ENCODE measurements at regions not wholly inside any gene's neighbourhood (a gene's known extent, or its start where the extent isn't known, plus 50 kb on each side); places are given as distances from the start of the nearest gene placed in this dataset.

- DNase-seq (no peak), ATAC-seq (ENCODE audit: low read depth) (no peak)
- Mint-ChIP-seq H3K4me3 (no peak overlapping the region), H3K27me3 (peaks cover 15% of the 10 kb centered on the region), H3K27ac (no peak overlapping the region), H3K9me3 (ENCODE audit: insufficient read depth) (no peaks in the 10 kb centered on the region), H3K4me1 (no peaks in the 10 kb centered on the region)
- no peaks in the 10 kb centered on the region for H4K20me1 ChIP-seq (ENCODE audit: control insufficient read depth, insufficient read depth, low read length, poor library complexity, severe bottlenecking)
- H3K36me3 ChIP-seq (replicated peaks in 1 of 2; ENCODE audit: control extremely low read depth in 1 of 2, control insufficient read depth in 1 of 2, extremely low read depth in 1 of 2, insufficient read depth in 2 of 2, low read length in 1 of 2): no peaks in the 10 kb centered on the region
- no peak overlapping the region for H3K27ac ChIP-seq (ENCODE audit: low read length in 2 of 2)
- H3K4me3 ChIP-seq (ENCODE audit: control extremely low read depth in 1 of 5, extremely low read depth in 1 of 5, insufficient read depth in 1 of 5, low read depth in 2 of 5, low read length in 4 of 5): no peak overlapping the region
- H3K9ac ChIP-seq (ENCODE audit: low read length): no peak overlapping the region
- H3K27me3 ChIP-seq (replicated peaks in 1 of 4; ENCODE audit: control extremely low read depth in 1 of 4, control insufficient read depth in 3 of 4, insufficient read depth in 4 of 4, low read length in 3 of 4): peaks cover 0 to 6% (median 0%) of the 10 kb centered on the region in 4 experiments
- no peaks in the 10 kb centered on the region for H3K4me1 ChIP-seq (ENCODE audit: control insufficient read depth in 2 of 2, insufficient read depth in 2 of 2, low read length in 2 of 2)
- intact Hi-C loops (cut with micrococcal nuclease): no loop called here
- no peak overlapping the region for H3K4me2 ChIP-seq (replicated peaks; ENCODE audit: low read depth, low read length, poor library complexity, severe bottlenecking)
- WGBS (ENCODE audit: insufficient coverage): no CpG with 5 or more reads among the region's 2 CpGs
- H3K79me2 ChIP-seq (ENCODE audit: control insufficient read depth, insufficient read depth, low read length): no peaks in the 10 kb centered on the region
- TF ChIP-seq CTCF (IDR thresholded peaks at IDR 0.05): no peak
- ChIA-PET POLR2A (no interaction called here), CTCF (no interaction called here)
- no peaks in the 10 kb centered on the region for H3K9me3 ChIP-seq (ENCODE audit: control extremely low read depth in 1 of 3, control insufficient read depth in 2 of 3, insufficient read depth in 1 of 3, low read length in 2 of 3)
- H2AFZ ChIP-seq (ENCODE audit: insufficient read depth, low read depth, low read length, poor library complexity, severe bottlenecking): no peak overlapping the region
Measured at GRCh38 chr15:45785897-45786296, 151.1 kb downstream of the SQOR start.

GRCh38 chr15:45790325-45790943 lies 155.6 kb downstream of the SQOR start:
- no peak overlapping the region for H3K9ac ChIP-seq (ENCODE audit: low read length)
- DNase-seq (no peak), ATAC-seq (ENCODE audit: low read depth) (no peak)
- intact Hi-C loops (cut with micrococcal nuclease): no loop called here
- Mint-ChIP-seq H3K4me1 (no peaks in the 10 kb centered on the region), H3K27me3 (peaks cover 22% of the 10 kb centered on the region), H3K9me3 (ENCODE audit: insufficient read depth) (no peaks in the 10 kb centered on the region), H3K4me3 (no peak overlapping the region), H3K27ac (no peak overlapping the region)
- POLR2A ChIA-PET: no interaction called here
- no peaks in the 10 kb centered on the region for H4K20me1 ChIP-seq (ENCODE audit: control insufficient read depth, insufficient read depth, low read length, poor library complexity, severe bottlenecking)
- CTCF ChIA-PET: interaction anchor here (0.8 to 1.1 kb wide), 3 partner anchors 11 to 331 kb away, joined by 3 to 4 read pairs (median 3); no protein-coding TSS in a partner anchor
- H3K27me3 ChIP-seq (replicated peaks in 1 of 4; ENCODE audit: control extremely low read depth in 1 of 4, control insufficient read depth in 3 of 4, insufficient read depth in 4 of 4, low read length in 3 of 4): peaks cover 0 to 7% (median 0%) of the 10 kb centered on the region in 4 experiments
- no peaks in the 10 kb centered on the region for H3K9me3 ChIP-seq (ENCODE audit: control extremely low read depth in 1 of 3, control insufficient read depth in 2 of 3, insufficient read depth in 1 of 3, low read length in 2 of 3)
- TF ChIP-seq CTCF (IDR thresholded peaks at IDR 0.05) (no peak), EZH2 (IDR thresholded peaks at IDR 0.05; ENCODE audit: borderline replicate concordance, insufficient read depth, low read depth, low read length, poor library complexity, severe bottlenecking) (no peak)
- no peak overlapping the region for H2AFZ ChIP-seq (ENCODE audit: insufficient read depth, low read depth, low read length, poor library complexity, severe bottlenecking)
- 43% methylated on average over 2 of the region's 4 CpGs for WGBS (ENCODE audit: insufficient coverage)
- H3K4me3 ChIP-seq (ENCODE audit: control extremely low read depth in 1 of 5, extremely low read depth in 1 of 5, insufficient read depth in 1 of 5, low read depth in 2 of 5, low read length in 4 of 5): no peak overlapping the region
- no peak overlapping the region for H3K27ac ChIP-seq (ENCODE audit: low read length in 2 of 2)
- no peaks in the 10 kb centered on the region for H3K36me3 ChIP-seq (replicated peaks in 1 of 2; ENCODE audit: control extremely low read depth in 1 of 2, control insufficient read depth in 1 of 2, extremely low read depth in 1 of 2, insufficient read depth in 2 of 2, low read length in 1 of 2)
- H3K4me1 ChIP-seq (ENCODE audit: control insufficient read depth in 2 of 2, insufficient read depth in 2 of 2, low read length in 2 of 2): no peaks in the 10 kb centered on the region
- no peaks in the 10 kb centered on the region for H3K79me2 ChIP-seq (ENCODE audit: control insufficient read depth, insufficient read depth, low read length)
- no peak overlapping the region for H3K4me2 ChIP-seq (replicated peaks; ENCODE audit: low read depth, low read length, poor library complexity, severe bottlenecking)

All from B cell (primary cell).